ENCODE measurements at regions not wholly inside any gene's neighbourhood (a gene's known extent, or its start where the extent isn't known, plus 50 kb on each side); places are given as distances from the start of the nearest gene placed in this dataset.
"Not testable (repeated sequence)": the region's sequence is repeated elsewhere in the genome, so short reads cannot be mapped to it uniquely, and the experiment has no call there.

- not testable (repeated sequence) for DNase-seq (ENCODE audit: low read depth)
Observed at GRCh38 chr1:116298213-116298579, 74.8 kb upstream of the ATP1A1 start.

- no peak for DNase-seq (ENCODE audit: low read depth)
Observed at GRCh38 chr1:116298746-116299145, 74.3 kb upstream of the ATP1A1 start.

GRCh38 chr1:116299248-116299647 lies 73.8 kb upstream of the ATP1A1 start:
- no peak for DNase-seq (ENCODE audit: low read depth)

- no peak for DNase-seq (ENCODE audit: low read depth)
Observed at GRCh38 chr1:116302281-116302680, 70.8 kb upstream of the ATP1A1 start.

GRCh38 chr1:116306102-116306501 lies 66.9 kb upstream of the ATP1A1 start:
- DNase-seq (ENCODE audit: low read depth) = no peak

GRCh38 chr1:116306840-116307442 lies 66.1 kb upstream of the ATP1A1 start:
- no peak for DNase-seq (ENCODE audit: low read depth)

GRCh38 chr1:116308276-116308675 lies 64.8 kb upstream of the ATP1A1 start:
- no peak for DNase-seq (ENCODE audit: low read depth)

GRCh38 chr1:116309090-116309870 lies 63.8 kb upstream of the ATP1A1 start:
- no peak for DNase-seq (ENCODE audit: low read depth)

GRCh38 chr1:116310180-116310579 lies 62.9 kb upstream of the ATP1A1 start:
- no peak for DNase-seq (ENCODE audit: low read depth)

GRCh38 chr1:116311193-116311592 lies 61.9 kb upstream of the ATP1A1 start:
- DNase-seq (ENCODE audit: low read depth) = no peak

- no peak for DNase-seq (ENCODE audit: low read depth)
Observed at GRCh38 chr1:116311756-116312680, 61.0 kb upstream of the ATP1A1 start.

GRCh38 chr1:116312681-116313069 lies 60.4 kb upstream of the ATP1A1 start:
- no peak for DNase-seq (ENCODE audit: low read depth)

- no peak for DNase-seq (ENCODE audit: low read depth)
Observed at GRCh38 chr1:116313776-116314175, 59.3 kb upstream of the ATP1A1 start.

GRCh38 chr1:116314305-116314919 lies 58.6 kb upstream of the ATP1A1 start:
- no peak for DNase-seq (ENCODE audit: low read depth)

- DNase-seq (ENCODE audit: low read depth) = no peak
Observed at GRCh38 chr1:116316373-116316772, 56.7 kb upstream of the ATP1A1 start.

GRCh38 chr1:116318897-116319296 lies 54.1 kb upstream of the ATP1A1 start:
- DNase-seq (ENCODE audit: low read depth) = no peak

GRCh38 chr1:116320874-116321273 lies 52.2 kb upstream of the ATP1A1 start:
- no peak for DNase-seq (ENCODE audit: low read depth)

- no peak for DNase-seq (ENCODE audit: low read depth)
Observed at GRCh38 chr1:116321766-116322175, 51.3 kb upstream of the ATP1A1 start.

- no peak for DNase-seq (ENCODE audit: low read depth)
Observed at GRCh38 chr1:116322752-116323405, 50.2 kb upstream of the ATP1A1 start.
